Activated CD8-positive, alpha-beta memory T cell treated with anti-CD3 and anti-CD28 coated beads, Interleukin-2, amount 50 U/mL, for 4 hours (primary cell): ENCODE measurements at regions not wholly inside any gene's neighbourhood (a gene's known extent, or its start where the extent isn't known, plus 50 kb on each side); places are given as distances from the start of the nearest gene placed in this dataset.

Source experiments
- DNase-seq: peaks from one replicate; pipeline ENCODE4 v3.0.0-alpha.2; 2020

DNA sequence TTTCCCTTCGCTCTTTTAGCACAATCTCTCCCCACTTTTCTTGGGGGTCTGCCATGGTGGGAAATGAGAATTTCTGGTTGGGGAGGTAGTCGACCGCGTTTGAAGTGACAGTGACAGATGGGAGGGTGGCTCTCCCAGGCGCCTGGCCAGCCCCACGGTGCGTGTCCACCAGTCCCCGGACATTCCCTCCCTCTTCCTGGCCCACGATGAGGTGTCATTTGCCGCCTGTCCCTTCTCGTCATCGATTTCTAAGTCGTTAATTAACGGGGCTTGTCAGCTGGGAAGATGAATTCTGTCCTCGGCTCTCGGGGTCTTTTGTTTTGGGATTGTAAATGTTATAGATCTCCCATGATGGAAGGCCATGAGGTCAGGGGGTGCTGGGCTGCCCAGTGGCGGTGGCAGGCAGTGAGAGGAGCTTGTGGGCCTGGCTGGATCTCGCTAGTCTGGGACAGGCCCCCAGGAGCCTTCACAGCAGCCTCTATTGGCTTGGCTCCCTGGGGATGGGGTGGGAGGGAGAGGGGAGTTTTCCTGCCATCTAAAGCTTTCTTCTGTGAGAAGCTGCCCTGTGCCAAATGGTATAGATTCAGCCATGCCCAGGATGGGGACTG, 164.2 kb downstream of the MRM1 start:
- no peak for DNase-seq

DNA sequence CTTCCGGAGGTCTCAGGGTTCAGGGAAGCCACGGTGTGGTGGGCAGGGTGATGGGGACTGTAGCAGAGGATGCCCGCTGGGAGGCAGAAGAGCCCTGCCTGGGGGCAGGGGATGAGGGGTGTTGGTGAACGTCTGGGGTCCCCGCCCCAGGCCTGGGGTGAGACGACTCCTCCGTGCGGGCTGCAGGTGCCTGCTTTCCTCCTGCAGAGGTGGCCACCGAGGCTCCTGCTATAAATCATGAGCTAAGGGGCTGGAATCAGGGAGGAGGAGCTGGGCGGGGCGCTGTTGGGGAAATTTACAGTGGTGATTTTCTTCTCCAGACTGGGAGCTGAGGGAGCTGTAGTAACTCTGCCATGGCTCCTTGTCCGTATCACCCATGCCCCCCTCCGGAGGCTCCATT, 167.0 kb downstream of the MRM1 start:
- DNase-seq = no peak

DNA sequence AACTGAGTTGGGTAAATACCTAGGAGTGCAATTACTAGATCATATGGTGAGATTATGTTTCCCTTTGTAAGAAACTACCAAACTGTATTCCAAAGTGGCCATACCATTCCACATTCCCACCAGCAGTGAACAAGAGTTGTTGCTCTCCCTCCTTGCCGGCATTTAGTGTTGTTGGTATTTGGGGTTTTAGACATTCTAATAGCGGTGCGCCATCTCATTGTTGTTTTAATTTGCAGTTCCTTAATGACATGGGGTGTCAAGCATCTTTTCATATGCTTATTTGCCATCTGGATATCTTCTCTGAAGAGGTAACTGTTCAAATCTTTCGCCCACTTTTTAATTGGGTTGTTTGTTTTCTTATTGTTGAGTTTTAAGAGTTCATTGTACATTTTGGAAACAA, 164.2 kb upstream of the LHX1 start:
- no peak for DNase-seq

DNA sequence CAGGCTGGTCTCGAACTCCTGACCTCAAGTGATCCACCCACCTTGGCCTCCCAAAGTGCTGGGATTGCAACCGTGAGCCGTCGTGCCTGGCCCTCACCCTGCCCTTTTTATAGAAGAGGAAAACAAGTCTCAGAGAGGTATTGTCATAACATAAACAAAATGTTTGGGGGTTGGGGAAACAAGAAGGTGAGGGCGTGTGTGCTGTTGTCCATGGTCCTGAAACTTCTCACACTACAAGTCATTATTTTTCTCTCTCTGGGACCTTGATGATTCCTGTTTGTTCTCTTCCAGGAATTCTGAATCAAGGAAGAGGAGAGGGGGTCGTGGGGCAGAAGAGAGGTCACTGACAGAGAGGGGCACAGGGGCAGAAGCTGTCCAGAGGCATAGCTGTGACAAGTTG, 160.2 kb upstream of the LHX1 start:
- no peak for DNase-seq

DNA sequence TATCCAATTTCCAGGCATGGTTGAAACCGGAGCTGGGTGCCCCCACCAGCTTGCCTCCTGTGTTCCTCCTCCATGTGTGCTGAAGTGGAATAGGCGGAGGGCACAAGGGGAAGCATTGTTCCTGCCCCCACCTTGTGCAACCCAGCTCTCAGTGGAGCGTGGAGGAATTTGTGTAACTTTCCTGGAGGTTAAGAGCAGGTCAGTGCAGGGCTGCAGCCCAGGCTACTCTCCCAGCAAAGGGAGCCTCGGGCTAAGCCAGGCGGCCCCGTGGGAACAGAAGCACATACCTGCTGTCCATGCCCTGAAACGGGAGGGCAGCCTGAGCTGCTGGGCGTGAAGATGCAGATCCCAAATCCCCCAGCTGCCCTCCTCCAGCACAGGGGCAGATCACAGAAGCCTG, 158.8 kb upstream of the LHX1 start:
- DNase-seq = no peak

DNA sequence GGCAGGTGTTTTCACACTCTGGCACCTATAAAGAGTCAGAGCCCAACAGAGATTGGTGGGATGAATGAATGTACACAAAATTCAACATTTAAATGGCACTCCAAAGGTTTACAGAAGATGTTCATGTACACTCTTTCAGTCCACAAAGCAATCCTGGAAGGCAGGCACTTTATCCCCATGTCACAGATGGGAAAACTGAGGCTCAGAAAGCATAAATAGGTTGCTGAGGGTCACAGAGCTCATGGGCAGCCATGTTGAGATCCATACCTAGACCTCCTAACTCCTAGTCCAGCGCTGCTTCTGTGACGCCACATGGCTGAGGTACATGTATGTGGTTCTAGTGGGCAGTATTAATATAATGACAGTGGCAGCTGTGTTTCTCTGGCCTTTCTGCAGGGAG, 157.7 kb upstream of the LHX1 start:
- no peak for DNase-seq

DNA sequence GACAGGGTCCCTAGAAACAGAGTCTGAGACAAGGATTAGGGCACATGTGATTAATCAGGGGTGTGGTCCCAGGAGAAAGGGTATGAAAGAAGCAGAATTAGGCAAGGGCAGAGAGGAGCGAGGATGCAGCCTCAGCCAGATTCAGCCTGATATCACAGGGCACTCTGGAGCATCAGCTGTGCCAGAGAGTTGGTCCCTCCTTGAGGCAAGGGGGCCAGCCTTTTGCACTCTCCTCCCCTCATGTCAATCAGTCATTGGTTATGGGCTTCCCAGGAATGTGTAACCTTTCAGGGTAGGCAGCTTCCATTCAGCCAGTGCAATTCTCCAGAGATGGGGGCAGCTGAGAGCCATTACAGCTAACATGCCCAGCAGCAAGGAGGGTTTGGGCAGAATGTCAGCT, 152.6 kb upstream of the LHX1 start:
- DNase-seq = no peak

DNA sequence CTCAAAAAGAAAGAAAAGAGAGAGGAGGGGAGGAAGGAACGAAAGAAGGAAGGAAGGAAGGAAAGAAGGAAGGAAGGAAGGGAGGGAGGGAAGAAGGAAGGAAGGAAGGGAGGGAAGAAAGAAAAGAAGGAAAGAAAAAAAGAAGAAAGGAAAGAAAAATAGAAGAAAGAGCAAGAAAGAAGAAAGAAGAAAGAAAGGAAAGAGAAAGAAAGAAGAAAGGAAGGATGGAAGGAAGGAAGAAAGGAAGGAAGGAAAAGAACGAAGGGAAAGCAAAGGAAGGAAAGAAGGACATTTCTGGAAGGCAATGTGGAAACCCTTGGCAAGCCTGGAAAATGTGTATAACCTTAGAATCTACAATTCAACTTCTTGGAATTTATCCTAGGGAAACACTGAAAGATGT, 150.4 kb upstream of the LHX1 start:
- no peak for DNase-seq

DNA sequence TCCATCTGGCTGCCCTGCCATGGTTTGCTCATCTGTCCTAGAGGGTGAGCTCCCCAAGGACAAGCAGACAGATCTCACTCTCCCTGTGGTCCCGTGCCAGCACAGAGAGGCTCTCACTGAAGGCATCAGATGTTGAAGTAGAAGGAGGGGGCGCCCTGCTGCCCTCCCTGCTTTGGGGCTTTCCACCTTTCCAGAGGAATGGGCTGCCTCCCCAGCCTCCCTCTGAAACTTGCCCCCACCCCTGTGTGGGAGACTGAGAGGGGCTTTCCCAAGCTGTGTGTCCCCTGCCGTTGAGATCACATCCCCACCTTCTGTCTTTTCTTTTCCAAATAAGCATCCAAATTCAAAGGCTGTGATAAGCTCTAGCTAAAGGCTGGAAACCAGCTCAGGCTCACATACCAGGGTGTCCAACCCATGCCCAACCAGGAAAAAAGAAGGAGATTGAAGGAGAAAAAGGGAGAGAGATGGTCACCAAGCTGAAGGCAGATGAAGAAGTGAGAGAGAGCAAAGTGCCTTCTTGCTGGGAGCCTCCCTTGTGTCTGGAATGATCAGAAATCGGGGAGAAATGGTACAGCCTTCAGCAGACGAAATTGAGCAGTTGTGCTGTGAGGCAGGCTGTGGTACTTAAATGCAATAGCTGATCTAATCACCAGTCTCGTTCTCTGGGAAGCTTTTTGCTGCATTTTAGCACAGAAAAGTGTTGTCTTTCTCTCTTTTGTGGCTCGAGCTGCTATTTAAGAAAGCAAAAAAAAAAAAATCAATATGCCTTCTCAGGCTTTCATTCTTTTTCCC, 145.9 kb upstream of the LHX1 start:
- DNase-seq = no peak

DNA sequence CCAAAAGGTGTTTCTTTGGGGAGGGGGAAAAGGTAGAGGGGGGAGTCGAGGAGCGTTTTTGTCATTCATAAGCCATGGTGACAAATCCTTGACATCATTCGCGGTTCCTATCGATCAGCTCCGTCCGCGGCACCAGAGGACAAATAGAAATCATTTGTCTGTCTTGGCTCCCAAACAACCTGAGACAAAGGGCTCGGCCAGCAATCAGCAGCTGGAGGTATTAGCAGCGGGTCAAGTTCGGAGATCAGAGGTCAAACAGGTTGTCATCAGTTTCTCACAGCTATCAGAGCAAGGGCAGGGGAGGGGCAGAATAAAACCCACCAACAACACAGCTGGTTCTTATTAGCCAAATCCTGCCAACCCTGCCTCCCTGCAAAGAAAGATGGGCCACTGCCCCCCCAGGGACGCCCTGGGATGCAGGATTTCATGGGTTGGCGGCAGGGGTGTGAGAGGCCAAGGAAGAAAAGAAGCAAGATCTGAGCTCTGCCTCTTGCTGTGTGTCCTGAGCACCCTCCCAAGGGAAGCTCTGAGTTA, 145.3 kb upstream of the LHX1 start:
- DNase-seq = no peak

DNA sequence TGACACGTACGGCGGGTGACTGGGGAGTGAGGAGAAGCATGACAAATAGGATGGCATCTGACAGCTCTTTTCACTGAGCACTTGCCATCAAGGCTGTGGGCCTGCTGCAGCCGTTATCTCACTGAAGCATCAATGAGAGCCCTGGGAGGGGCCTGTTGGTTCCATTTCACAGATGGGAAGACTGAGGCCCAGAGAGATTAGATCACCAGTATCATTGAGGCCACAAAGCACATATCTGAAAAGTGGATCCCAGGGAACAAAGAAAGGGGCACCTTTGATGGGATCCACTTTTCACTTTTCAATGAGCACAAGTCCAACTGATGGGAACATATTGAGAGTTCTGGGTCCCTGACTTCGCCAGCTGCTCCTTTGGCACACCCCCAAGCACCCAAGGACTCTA, 144.4 kb upstream of the LHX1 start:
- no peak for DNase-seq

DNA sequence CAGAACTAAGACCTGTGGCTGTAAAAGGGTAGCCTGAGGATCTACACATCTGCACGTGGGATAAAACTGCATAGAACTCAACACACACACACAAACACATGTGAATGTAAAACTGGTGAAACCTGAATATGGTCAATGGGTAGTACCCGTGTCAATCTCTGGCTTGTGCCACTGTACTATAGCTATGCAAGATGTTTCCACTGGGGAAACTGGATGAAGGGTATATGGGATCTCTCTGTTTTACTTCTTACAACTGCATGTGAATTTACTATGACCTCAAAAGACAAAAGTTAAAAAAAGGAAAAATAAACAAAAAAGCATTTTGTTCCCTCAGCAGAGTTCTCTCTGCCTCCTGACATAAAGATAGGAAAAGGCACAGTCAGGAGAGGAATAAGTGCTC, 143.3 kb upstream of the LHX1 start:
- DNase-seq = no peak

DNA sequence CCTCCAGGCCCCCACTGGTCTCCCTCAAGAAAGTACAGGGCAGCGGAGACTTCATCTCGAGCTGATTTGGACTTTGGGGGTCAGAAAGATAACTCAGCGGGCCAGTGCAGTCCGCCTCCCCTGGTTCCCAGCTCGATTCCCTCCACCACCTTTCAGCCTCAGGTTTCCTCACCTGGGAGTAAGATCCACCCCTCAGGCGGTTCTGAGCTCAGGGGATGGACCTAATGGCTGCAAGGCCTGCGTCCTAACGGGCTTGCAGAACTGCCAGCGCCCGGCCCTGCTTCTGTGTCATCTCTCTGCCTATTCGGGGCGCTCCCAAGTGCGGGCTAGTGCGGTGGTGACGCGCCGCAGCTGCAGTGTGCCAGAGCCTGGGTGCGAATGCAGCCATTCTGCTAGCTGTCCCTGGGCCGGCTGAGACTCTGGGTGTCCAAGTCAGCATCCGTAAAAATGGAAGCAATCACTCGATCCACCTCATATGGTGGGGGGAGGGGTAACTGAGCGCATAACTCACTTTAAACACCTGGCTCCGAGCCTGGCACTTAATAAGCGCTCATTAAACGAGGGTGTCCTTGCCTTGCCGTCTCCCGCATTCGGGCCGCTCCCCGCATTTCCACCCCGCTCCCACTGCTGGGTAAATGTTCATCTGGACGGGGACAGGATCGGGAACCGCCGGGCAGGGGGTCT, 129.6 kb upstream of the LHX1 start:
- no peak for DNase-seq

DNA sequence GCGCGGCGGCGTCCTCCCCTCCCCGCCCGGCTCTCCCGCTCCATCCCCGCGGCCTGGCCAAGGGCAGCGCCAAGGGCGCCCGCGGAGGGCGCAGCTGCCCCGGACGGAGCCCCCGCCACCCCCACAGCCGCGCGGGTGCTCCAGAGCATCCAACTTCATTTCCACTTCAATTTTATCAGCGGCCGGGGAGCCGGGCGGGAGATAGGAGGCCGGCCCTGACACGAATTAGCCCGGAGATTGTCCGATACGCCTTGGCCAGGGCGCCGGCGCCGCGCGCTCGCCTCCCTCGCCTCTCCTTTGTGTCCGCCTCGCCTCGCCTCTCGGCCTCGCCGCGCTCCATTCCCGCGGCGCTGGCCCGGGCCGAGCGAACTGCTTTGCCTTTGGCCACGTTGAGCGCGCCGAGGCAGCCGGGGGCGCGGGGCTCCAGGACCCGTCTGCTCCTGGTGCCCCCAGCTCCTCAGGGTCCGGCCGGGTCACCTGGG, 129.1 kb upstream of the LHX1 start:
- DNase-seq = no peak

DNA sequence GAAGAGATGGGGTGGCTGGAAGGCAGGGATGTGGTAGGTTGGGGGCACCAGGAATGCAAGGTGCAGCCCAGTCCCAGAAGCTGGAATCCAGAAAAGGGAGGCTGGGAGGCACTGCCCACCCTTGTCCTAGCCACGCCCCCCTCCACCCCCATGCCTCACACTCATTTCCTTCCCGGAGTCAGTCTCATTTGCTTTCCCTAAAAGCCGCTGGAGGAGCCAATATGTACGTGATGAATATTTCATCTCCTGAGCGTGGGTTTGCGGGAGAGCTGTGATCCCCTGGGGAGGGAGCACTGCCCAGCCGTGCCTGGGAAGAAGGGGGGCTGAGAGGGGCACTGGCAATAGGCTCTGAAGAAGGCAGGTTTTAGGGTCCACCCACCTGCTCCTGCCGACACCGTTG, 124.5 kb upstream of the LHX1 start:
- no peak for DNase-seq

DNA sequence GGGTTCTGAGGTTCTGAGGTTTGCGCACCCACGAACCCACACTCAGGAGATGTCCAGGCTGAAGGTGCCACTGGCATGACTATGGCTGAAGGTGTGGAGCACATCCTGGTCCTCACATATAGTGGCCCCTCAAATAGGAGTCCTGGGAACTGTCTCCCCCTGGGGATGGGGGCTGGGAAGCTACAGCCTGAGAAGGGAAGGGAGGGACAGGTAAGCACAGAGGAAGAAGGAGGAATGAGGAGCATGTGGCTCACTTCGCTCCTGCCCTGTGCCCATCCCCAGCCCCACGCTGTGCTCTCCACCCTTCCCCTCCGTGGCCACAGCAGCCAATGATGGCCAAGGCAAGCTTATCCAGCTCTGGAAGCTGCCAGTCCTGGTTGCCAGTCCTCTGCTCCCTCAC, 123.9 kb upstream of the LHX1 start:
- no peak for DNase-seq

DNA sequence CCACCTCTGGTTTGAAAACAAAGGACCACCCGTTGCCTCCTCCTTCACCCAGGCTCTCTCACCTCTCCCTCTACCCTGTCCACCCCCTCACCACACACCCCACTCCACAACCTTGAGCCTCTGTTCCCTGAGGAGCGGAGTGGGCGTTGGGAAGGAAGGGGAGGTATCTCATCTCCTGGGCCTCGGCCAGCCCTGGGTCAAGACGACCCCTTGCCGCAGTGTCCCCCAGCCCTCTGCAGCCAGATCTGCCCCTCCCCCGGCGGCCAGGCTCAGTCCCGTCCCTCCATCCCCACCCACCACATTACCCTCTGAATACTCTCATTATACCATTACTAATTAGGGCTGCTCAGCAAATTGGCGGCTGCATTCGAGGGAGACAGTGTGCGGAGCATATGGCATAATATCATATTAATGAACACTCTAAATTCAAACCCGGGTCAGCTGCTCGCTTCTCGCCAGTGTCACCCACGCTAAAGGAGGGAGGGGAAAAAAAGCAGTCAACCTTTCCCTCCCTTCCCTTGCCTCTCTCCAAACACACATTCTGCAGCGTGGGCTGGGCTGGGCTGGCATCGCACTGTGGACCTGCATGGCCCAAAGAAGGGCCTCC, 123.2 kb upstream of the LHX1 start:
- no peak for DNase-seq

DNA sequence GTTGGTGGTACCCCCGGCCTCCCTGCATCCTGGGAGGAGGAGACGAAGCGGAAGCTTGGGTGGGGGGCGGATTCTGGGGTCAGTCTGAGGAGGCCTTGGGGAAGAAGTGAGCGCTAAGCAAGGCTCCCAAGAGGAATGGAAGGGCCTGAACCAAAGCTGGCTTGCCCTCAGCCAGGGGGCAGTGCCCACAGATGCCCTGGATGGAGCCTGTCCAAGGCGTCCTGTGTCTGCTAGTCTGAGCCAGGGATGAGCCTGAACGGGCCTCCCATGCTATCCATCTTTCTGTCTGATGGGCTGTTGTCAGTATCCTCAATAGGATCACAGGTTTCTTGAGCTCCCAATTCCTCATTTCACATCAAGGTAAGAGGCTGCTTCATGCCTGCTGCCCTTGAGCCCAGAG, 122.3 kb upstream of the LHX1 start:
- DNase-seq = no peak

DNA sequence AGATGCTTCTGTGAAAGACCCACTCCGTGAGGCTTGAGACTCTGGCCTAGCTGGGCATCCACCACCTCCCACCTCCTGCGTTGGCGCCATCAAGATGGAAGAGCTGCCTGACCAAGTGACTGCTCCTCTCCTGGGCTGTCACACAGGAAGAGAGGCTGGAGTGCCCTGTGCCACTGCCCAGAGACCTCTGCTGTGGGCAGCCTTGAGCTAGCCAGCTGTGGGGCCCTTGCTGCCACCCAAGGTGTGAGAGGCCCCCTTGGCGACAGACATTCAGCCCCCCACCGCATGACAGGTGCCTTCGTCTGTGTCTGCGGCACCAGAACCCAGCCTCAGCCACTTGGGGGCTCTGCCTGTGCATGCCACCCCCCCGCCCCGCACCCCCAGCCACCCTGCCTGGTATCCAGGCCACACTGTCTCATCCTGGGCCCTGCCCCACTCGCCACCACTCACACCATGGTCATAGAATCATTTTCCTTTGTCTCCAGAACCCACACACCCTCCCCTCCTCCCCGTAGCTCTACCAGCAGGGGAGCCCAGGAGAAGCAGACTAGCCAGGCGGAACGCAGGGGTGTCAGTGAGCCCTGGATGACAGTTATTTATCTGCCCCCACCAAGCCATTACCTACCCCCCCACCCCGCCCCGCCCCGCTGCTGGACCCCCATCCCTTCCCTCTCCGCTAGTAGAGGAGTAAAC, 120.9 kb upstream of the LHX1 start:
- DNase-seq = no peak

DNA sequence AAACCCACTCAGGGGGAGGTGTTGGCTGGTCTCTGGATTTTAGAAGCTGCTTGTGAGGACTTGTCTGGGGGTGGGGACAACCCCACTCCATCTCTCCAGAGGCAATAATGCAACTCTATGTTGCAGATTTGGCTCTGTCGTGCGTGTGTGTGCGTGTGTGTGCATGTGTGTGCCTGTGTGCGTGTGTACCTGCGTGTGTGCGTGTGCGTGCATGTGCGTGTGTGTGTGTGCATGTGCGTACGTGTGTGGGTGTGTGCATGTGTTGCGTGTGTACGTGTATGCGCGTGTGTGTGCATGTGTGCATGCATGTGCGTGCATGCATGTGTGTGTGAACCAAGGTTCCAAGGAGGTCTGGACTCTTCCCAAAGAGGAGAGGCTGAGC, 120.4 kb upstream of the LHX1 start:
- no peak for DNase-seq

DNA sequence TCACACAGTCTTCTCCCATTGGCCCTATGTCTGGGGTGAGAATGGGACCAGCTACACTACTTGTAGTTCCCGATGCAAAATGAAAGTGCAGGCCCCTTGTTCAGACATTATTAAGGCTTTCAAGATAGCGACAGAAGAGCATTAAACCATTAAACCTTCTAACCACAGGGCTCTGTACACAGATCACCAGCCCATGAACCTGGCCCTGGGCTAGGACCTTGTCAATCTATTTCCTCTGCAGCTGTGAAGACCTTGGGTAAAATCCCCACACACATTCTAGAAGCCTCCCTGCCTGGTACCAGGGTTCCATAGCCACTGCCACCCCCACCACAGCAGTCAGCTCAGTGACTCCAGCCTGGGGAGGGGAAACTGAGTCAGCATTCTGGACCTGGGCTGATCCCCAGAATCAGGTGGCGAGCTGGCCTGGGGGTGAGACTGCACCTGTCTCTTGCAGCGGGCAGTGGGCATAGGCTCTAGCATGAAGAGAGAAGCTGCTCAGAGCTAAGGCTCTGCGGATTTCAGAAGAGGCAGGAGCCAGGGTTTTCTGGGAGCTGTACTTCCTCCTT, 119.7 kb upstream of the LHX1 start:
- no peak for DNase-seq

DNA sequence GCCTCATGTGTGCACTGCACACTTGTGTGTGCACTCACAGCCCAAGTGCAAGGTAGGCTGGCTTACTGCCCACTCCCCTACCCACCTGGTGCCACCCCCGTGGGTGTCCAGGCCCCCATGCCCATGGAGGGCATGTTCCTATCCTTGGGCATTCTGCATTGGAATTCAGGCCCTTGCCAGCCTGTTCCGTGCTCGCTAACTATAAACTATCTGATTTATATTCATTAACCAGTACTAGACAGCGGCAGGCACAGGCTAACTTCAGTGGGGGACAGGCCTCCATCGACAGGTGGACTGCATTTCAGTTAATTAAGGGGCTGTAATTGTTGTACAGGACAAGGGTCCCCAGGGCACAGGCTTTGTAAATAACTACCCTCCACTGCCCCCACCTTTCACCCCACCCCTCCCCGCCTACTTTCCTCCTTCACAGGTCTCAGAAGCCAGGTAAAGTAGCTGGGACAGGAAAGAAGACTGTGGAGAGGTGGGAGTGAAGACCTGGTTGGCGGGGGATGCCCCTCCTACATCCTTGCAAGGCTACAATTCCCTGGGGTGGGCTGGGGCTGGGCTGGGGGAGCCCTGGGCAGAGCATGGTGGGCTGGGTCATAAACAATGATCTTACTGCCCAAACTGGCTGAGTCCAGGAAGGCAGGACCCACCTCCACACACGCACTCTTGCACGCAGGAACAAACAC, 119.0 kb upstream of the LHX1 start:
- DNase-seq = no peak
